ENCODE measurements at regions not wholly inside any gene's neighbourhood (a gene's known extent, or its start where the extent isn't known, plus 50 kb on each side); places are given as distances from the start of the nearest gene placed in this dataset.

DNA sequence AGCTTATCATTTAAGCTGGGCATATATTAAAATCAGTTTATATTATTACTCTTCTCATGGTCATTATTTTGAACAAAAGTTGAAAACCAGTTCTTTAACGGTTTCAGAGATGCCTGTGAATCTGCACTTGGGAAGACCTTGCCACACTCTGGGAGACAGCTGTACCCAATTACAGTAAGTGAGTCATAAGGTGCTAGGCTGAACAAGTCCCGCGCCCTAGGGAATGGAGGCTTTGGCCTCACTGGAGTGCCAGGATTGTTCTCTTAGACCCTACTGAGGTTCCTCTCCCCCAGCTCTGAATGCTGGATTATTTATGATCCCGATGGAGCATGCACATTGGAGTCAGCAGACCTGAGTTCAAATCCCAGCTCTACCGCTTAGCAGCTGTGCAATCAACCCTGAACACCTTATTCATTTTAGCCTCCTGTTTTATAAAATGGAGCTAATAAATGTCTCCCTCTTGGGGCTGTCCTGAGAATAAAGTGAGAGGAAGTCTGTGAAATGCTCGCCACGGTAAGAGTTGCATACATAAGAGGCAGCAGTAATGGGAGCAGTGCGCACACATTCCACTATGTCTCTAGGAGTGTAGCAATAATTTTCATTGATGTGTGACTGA is 266.2 kb downstream of the FOXD2 start:
- Histone ChIP-seq H3K4me1 (ENCODE audit: control insufficient read depth, extremely low read depth, insufficient read depth, low read length) (no peaks in the 10 kb centered on the region), H3K4me3 (ENCODE audit: control insufficient read depth in 2 of 3, extremely low read depth in 1 of 3, insufficient read depth in 2 of 3, low read depth in 1 of 3, low read length in 3 of 3) (no peak overlapping the region), H3K27ac (ENCODE audit: control insufficient read depth, insufficient read depth, low read length) (no peak overlapping the region), H2AFZ (ENCODE audit: control insufficient read depth, low read length) (no peak overlapping the region), H3K79me2 (ENCODE audit: control insufficient read depth, insufficient read depth, low read length) (no peaks in the 10 kb centered on the region), H3K36me3 (ENCODE audit: control insufficient read depth in 2 of 2, extremely low read depth in 1 of 2, insufficient read depth in 2 of 2, low read length in 2 of 2) (no peaks in the 10 kb centered on the region), H3K4me2 (ENCODE audit: control insufficient read depth, extremely low read depth, insufficient read depth, low read depth, low read length) (no peak overlapping the region), H3K9ac (ENCODE audit: control insufficient read depth, extremely low read depth, insufficient read depth, low read length) (no peak overlapping the region), H3K9me3 (ENCODE audit: control insufficient read depth, low read depth, low read length) (no peaks in the 10 kb centered on the region), H3K27me3 (ENCODE audit: control insufficient read depth, extremely low read depth, insufficient read depth, low read length) (peaks cover 18% of the 10 kb centered on the region), H3K9me1 (ENCODE audit: control insufficient read depth, extremely low read depth, insufficient read depth, low read length) (peaks cover 2% of the 10 kb centered on the region), H4K20me1 (ENCODE audit: control insufficient read depth, extremely low read depth, insufficient read depth, low read length) (no peaks in the 10 kb centered on the region)
- FAIRE-seq (peak; percentile 70), DNase-seq (ENCODE audit: low read depth, low spot score) (no peak)
- no peak for TF ChIP-seq EZH2 (IDR thresholded peaks at IDR 0.05; ENCODE audit: low read length)
- TF ChIP-seq, protein P1, sequence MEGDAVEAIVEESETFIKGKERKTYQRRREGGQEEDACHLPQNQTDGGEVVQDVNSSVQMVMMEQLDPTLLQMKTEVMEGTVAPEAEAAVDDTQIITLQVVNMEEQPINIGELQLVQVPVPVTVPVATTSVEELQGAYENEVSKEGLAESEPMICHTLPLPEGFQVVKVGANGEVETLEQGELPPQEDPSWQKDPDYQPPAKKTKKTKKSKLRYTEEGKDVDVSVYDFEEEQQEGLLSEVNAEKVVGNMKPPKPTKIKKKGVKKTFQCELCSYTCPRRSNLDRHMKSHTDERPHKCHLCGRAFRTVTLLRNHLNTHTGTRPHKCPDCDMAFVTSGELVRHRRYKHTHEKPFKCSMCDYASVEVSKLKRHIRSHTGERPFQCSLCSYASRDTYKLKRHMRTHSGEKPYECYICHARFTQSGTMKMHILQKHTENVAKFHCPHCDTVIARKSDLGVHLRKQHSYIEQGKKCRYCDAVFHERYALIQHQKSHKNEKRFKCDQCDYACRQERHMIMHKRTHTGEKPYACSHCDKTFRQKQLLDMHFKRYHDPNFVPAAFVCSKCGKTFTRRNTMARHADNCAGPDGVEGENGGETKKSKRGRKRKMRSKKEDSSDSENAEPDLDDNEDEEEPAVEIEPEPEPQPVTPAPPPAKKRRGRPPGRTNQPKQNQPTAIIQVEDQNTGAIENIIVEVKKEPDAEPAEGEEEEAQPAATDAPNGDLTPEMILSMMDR (optimal IDR thresholded peaks at IDR 0.05 in 1 of 3, IDR thresholded peaks at IDR 0.05 in 1 of 3, conservative IDR thresholded peaks at IDR 0.05 in 1 of 3; ENCODE audit: extremely low read depth in 1 of 3, insufficient read depth in 2 of 3, low read length in 3 of 3), result peak in 1 of 3 experiments; percentile 12
- dilution Hi-C loops (cut with MboI; ENCODE audit: extremely low pct_ligation_motif_present, low sequenced_read_pairs), result no loop called here

DNA sequence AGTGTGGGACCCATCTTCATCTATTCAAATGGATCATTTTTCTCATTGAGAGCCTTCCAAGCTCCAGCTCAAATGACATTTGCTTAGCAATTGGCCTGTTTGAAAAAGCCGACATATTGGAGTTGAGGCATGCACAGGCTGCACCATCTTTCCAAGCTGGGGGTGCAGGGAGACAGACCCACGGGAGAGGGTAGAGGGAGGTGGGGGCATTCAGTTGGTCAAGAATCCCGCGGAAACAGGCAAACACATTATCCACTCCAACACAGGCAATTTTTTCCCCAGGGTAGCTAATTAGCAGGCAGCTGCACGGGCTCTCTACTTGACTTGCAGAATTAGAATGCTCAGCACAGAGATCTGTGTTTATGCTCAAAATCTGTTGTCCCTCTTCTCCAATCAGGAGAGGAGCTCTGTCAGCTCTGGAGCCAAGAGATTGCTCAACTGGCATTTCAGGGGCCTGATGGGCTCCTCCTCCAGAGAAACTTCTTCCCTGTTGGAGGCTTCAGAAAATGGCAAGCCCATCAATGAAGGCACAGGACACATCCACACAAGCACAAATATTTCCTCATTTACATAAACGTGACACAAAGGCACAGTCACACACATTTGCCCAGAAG is 267.8 kb downstream of the FOXD2 start:
- no peak overlapping the region for H3K4me2 ChIP-seq (ENCODE audit: control insufficient read depth, extremely low read depth, insufficient read depth, low read depth, low read length)
- H3K9me1 ChIP-seq (ENCODE audit: control insufficient read depth, extremely low read depth, insufficient read depth, low read length), result peaks cover 2% of the 10 kb centered on the region
- H3K4me3 ChIP-seq (ENCODE audit: control insufficient read depth in 2 of 3, extremely low read depth in 1 of 3, insufficient read depth in 2 of 3, low read depth in 1 of 3, low read length in 3 of 3), result no peak overlapping the region
- TF ChIP-seq EZH2 (IDR thresholded peaks at IDR 0.05; ENCODE audit: low read length), result no peak
- no peak overlapping the region for H2AFZ ChIP-seq (ENCODE audit: control insufficient read depth, low read length)
- H4K20me1 ChIP-seq (ENCODE audit: control insufficient read depth, extremely low read depth, insufficient read depth, low read length), result no peaks in the 10 kb centered on the region
- no peaks in the 10 kb centered on the region for H3K36me3 ChIP-seq (ENCODE audit: control insufficient read depth in 2 of 2, extremely low read depth in 1 of 2, insufficient read depth in 2 of 2, low read length in 2 of 2)
- dilution Hi-C loops (cut with MboI; ENCODE audit: extremely low pct_ligation_motif_present, low sequenced_read_pairs), result no loop called here
- no peaks in the 10 kb centered on the region for H3K9me3 ChIP-seq (ENCODE audit: control insufficient read depth, low read depth, low read length)
- no peak overlapping the region for H3K27ac ChIP-seq (ENCODE audit: control insufficient read depth, insufficient read depth, low read length)
- DNase-seq (ENCODE audit: low read depth, low spot score) (no peak), FAIRE-seq (no peak)
- H3K27me3 ChIP-seq (ENCODE audit: control insufficient read depth, extremely low read depth, insufficient read depth, low read length), result peaks cover 34% of the 10 kb centered on the region
- H3K4me1 ChIP-seq (ENCODE audit: control insufficient read depth, extremely low read depth, insufficient read depth, low read length), result peaks cover 5% of the 10 kb centered on the region
- H3K79me2 ChIP-seq (ENCODE audit: control insufficient read depth, insufficient read depth, low read length), result no peaks in the 10 kb centered on the region
- H3K9ac ChIP-seq (ENCODE audit: control insufficient read depth, extremely low read depth, insufficient read depth, low read length), result no peak overlapping the region
